GM23338 (cell line): ENCODE measurements at regions not wholly inside any gene's neighbourhood (a gene's known extent, or its start where the extent isn't known, plus 50 kb on each side); places are given as distances from the start of the nearest gene placed in this dataset.

Experiments used
- CREB1 ChIP-seq: fragments of 250-450 bp; sonication (Bioruptor Pico); IDR thresholded peaks from 2 replicates; pipeline ENCODE4 v1.5.0; 2020; ENCODE audit warnings: low read depth, mild to moderate bottlenecking, moderate library complexity
- CTCF ChIP-seq, 2 experiments: fragments of 200-600 bp in 1 of 2; sonication (generic) in 1 of 2; conservative IDR thresholded peaks; 2 replicates each; pipeline versions ENCODE4 v1.5.1 to v1.6.1; 2016 to 2017; ENCODE audit warnings: antibody characterized with exemption in 2 of 2, low read depth in 2 of 2, mild to moderate bottlenecking in 2 of 2, moderate library complexity in 1 of 2
- EZH2 ChIP-seq: fragments of 200-600 bp; sonication (generic); IDR thresholded peaks from one replicate; pipeline ENCODE4 v1.8.0; 2017; ENCODE audit warnings: antibody characterized with exemption, mild to moderate bottlenecking, low read depth; ENCODE audit not compliant: unreplicated experiment
- EZH2phosphoT487 ChIP-seq: fragments of 200-600 bp; sonication (generic); IDR thresholded peaks from one replicate; pipeline ENCODE4 v1.8.1; 2018; ENCODE audit warnings: antibody characterized with exemption; ENCODE audit not compliant: unreplicated experiment
- JUNB ChIP-seq: IDR thresholded peaks from one replicate; pipeline ENCODE4 v1.6.1; 2016; ENCODE audit warnings: antibody characterized with exemption; ENCODE audit not compliant: unreplicated experiment
- NANOG ChIP-seq: IDR thresholded peaks from 2 replicates; pipeline ENCODE4 v1.6.1; 2016; ENCODE audit warnings: antibody characterized with exemption, borderline replicate concordance
- POLR2AphosphoS5 ChIP-seq: IDR thresholded peaks from 2 replicates; pipeline ENCODE4 v1.6.1; 2016; ENCODE audit warnings: antibody characterized with exemption, low read depth
- STAT1 ChIP-seq: IDR thresholded peaks from one replicate; pipeline ENCODE4 v1.6.1; 2016; ENCODE audit warnings: antibody characterized with exemption; ENCODE audit not compliant: unreplicated experiment
- ZNF114 ChIP-seq: fragments of 250-450 bp; sonication (Bioruptor Pico); IDR thresholded peaks from 2 replicates; pipeline ENCODE4 v1.5.0; 2020; ENCODE audit warnings: mild to moderate bottlenecking, moderate library complexity
- ZNF331 ChIP-seq: fragments of 250-450 bp; sonication (Bioruptor Pico); IDR thresholded peaks from 2 replicates; pipeline ENCODE4 v1.5.0; 2020; ENCODE audit warnings: low read depth, mild to moderate bottlenecking, moderate library complexity
- ZNF462 ChIP-seq: fragments of 250-450 bp; sonication (Bioruptor Pico); IDR thresholded peaks from 2 replicates; pipeline ENCODE4 v1.5.0; 2020; ENCODE audit warnings: mild to moderate bottlenecking, moderate library complexity
- TF ChIP-seq, protein P1 (sequence below): IDR thresholded peaks from one replicate; pipeline ENCODE4 v1.6.1; 2018; ENCODE audit warnings: antibody characterized with exemption; ENCODE audit not compliant: unreplicated experiment
- TF ChIP-seq, protein P2 (sequence below): IDR thresholded peaks from 2 replicates; pipeline ENCODE4 v1.6.1; 2016; ENCODE audit warnings: antibody characterized with exemption

DNA sequence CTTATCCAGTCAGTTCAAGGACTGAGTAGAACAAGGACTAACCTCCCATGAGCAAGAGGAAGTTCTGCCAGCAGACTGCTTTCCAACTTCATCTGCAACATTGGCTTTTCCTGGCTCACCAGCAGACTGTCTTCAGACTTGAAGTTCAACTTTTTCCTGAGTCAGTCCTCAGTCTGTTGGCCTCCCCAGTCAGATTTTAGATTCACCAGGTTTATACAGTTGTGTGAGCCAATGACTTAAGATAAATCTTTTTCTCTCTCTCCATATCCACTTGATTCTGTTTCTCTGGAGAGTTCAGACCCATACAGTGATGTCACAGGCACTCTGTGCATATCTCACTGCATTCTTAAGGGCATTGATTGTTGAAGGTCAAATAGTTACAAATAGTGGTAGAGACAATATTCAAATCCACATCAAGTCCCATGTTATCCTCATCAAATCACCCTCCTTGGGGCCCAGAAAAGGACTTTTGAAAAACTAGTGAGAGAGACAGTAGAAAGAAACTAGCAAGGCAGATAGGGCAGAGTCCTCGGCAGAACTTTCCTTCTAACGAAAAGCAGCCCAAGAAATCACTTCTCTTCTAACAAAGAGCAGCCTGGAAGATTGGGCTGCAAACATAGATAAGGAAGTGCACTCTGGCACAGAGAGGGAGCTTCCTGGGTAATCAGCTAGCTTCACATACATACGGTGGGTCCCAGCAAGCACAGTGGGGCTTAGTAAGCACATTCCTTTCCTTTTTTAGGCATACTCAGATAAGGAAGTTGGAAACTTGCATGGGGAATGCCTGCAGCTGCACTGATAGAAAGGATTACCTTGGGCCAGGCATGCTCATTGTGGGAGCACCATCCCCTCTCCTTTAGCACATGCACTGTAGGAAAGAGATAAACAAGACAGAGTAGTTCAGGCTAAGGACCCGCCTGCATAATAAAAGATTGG lies 132.3 kb upstream of the FAM20A start:
- TF ChIP-seq ZNF331 (CRISPR knock-in tag), result no peak
- no peak for TF ChIP-seq CREB1 (CRISPR knock-in tag)
- TF ChIP-seq JUNB, result no peak
- no peak for TF ChIP-seq CTCF (conservative IDR thresholded peaks at IDR 0.05; ENCODE audit: low read depth in 2 of 2)
- TF ChIP-seq EZH2phosphoT487, result no peak
- TF ChIP-seq POLR2AphosphoS5, result no peak
- no peak for TF ChIP-seq EZH2
- TF ChIP-seq, protein P1, sequence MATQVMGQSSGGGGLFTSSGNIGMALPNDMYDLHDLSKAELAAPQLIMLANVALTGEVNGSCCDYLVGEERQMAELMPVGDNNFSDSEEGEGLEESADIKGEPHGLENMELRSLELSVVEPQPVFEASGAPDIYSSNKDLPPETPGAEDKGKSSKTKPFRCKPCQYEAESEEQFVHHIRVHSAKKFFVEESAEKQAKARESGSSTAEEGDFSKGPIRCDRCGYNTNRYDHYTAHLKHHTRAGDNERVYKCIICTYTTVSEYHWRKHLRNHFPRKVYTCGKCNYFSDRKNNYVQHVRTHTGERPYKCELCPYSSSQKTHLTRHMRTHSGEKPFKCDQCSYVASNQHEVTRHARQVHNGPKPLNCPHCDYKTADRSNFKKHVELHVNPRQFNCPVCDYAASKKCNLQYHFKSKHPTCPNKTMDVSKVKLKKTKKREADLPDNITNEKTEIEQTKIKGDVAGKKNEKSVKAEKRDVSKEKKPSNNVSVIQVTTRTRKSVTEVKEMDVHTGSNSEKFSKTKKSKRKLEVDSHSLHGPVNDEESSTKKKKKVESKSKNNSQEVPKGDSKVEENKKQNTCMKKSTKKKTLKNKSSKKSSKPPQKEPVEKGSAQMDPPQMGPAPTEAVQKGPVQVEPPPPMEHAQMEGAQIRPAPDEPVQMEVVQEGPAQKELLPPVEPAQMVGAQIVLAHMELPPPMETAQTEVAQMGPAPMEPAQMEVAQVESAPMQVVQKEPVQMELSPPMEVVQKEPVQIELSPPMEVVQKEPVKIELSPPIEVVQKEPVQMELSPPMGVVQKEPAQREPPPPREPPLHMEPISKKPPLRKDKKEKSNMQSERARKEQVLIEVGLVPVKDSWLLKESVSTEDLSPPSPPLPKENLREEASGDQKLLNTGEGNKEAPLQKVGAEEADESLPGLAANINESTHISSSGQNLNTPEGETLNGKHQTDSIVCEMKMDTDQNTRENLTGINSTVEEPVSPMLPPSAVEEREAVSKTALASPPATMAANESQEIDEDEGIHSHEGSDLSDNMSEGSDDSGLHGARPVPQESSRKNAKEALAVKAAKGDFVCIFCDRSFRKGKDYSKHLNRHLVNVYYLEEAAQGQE, result no peak
- TF ChIP-seq, protein P2, sequence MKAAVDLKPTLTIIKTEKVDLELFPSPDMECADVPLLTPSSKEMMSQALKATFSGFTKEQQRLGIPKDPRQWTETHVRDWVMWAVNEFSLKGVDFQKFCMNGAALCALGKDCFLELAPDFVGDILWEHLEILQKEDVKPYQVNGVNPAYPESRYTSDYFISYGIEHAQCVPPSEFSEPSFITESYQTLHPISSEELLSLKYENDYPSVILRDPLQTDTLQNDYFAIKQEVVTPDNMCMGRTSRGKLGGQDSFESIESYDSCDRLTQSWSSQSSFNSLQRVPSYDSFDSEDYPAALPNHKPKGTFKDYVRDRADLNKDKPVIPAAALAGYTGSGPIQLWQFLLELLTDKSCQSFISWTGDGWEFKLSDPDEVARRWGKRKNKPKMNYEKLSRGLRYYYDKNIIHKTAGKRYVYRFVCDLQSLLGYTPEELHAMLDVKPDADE, result no peak
- no peak for TF ChIP-seq ZNF114
- TF ChIP-seq NANOG, result no peak
- no peak for TF ChIP-seq STAT1
- no peak for TF ChIP-seq ZNF462 (CRISPR knock-in tag)
